K562 (cell line): ENCODE measurements at regions not wholly inside any gene's neighbourhood (a gene's known extent, or its start where the extent isn't known, plus 50 kb on each side); places are given as distances from the start of the nearest gene placed in this dataset.
A peak's percentile ranks its signal among the peaks of the same experiment; 100 is the strongest.

ENCODE experiments used
- ARID3A ChIP-seq: IDR thresholded peaks from 2 replicates; pipeline ENCODE4 v1.6.1; 2012; ENCODE audit warnings: low read depth, low read length, improper control_type of control experiment, borderline replicate concordance
- CREM ChIP-seq: IDR thresholded peaks from 2 replicates; pipeline ENCODE4 v1.6.1; 2014; ENCODE audit warnings: antibody characterized with exemption, low read depth
- FOXA1 ChIP-seq: fragments of 450-650 bp; IDR thresholded peaks from 2 replicates; pipeline ENCODE4 v1.6.1; 2016; ENCODE audit warnings: mild to moderate bottlenecking, borderline replicate concordance
- FOXP4 ChIP-seq: sonication (generic); formaldehyde crosslinking; IDR thresholded peaks from 2 replicates; pipeline ENCODE4 v1.8.0; 2022; ENCODE audit warnings: mild to moderate bottlenecking, missing genetic modification reagents, borderline replicate concordance
- HMBOX1 ChIP-seq: sonication (generic); IDR thresholded peaks from 2 replicates; pipeline ENCODE4 v1.6.1; 2016
- KLF16 ChIP-seq: IDR thresholded peaks from 2 replicates; pipeline ENCODE4 v1.6.1; 2016; ENCODE audit warnings: antibody characterized with exemption
- NFE2 ChIP-seq: IDR thresholded peaks from 2 replicates; pipeline ENCODE4 v1.6.1; 2014; ENCODE audit warnings: antibody characterized with exemption, low read depth
- PHB2 ChIP-seq: fragments of 450-650 bp; IDR thresholded peaks from 2 replicates; pipeline ENCODE4 v1.6.1; 2017; ENCODE audit warnings: low read depth
- PHF21A ChIP-seq: fragments of 450-650 bp; IDR thresholded peaks from 2 replicates; pipeline ENCODE4 v1.6.1; 2017; ENCODE audit warnings: low read depth, borderline replicate concordance
- PKNOX1 ChIP-seq: fragments of 450-650 bp; IDR thresholded peaks from 2 replicates; pipeline ENCODE4 v1.6.1; 2016
- RB1 ChIP-seq: fragments of 450-650 bp; IDR thresholded peaks from 2 replicates; pipeline ENCODE4 v1.6.1; 2017; ENCODE audit warnings: low read depth, mild to moderate bottlenecking
- TAL1 ChIP-seq: fragments of 450-650 bp; IDR thresholded peaks from 2 replicates; pipeline ENCODE4 v1.6.1; 2016; ENCODE audit warnings: mild to moderate bottlenecking
- TRIM24 ChIP-seq, 2 experiments: fragments of 450-650 bp; IDR thresholded peaks; 2 replicates each; pipeline ENCODE4 v1.6.1; 2016
- ZEB2 ChIP-seq: fragments of 450-650 bp; IDR thresholded peaks from 2 replicates; pipeline ENCODE4 v1.6.1; 2016
- ZNF282 ChIP-seq: sonication (generic); formaldehyde crosslinking; IDR thresholded peaks from 2 replicates; pipeline ENCODE4 v1.8.1; 2023; ENCODE audit warnings: missing genetic modification reagents
- ZNF561 ChIP-seq: fragments of 450-650 bp; formaldehyde crosslinking; conservative IDR thresholded peaks from 2 replicates; pipeline ENCODE4 v1.4.0; 2020; ENCODE audit warnings: mild to moderate bottlenecking, moderate library complexity

- TF ChIP-seq HMBOX1 (no peak), KLF16 (peak; percentile 79; the same call in 1 of the 2 replicates), RB1 (no peak), ZNF561 (no peak), CREM (peak; percentile 51), PHB2 (peak; percentile 25; the same call in 1 of the 2 replicates), FOXP4 (no peak), FOXA1 (no peak), TAL1 (peak; percentile 75), NFE2 (peak; percentile 27; the same call in 1 of the 2 replicates), ARID3A (0 out of 2 replicates have a peak, but pooled peaks have one; percentile 7), TRIM24 (IDR thresholded peaks at IDR 0.05) (peak; percentile 65 to 75; a peak in 2 of 4 replicates), ZEB2 (peak; percentile 71; the same call in 1 of the 2 replicates), PKNOX1 (0 out of 2 replicates have a peak, but pooled peaks have one; percentile 35), PHF21A (no peak), ZNF282 (CRISPR knock-in tag) (no peak)
Measured at GRCh38 chr1:101119289-101119688, 93.7 kb upstream of the DPH5 start (continued).
